HUES6 (cell line): ENCODE measurements at regions not wholly inside any gene's neighbourhood (a gene's known extent, or its start where the extent isn't known, plus 50 kb on each side); places are given as distances from the start of the nearest gene placed in this dataset.
"Not testable (repeated sequence)": the region's sequence is repeated elsewhere in the genome, so short reads cannot be mapped to it uniquely, and the experiment has no call there.

ENCODE experiments used
- H3K27ac ChIP-seq: 2 replicates; pipeline ENCODE4 v1.7.0; 2013; ENCODE audit warnings: low read depth, mild to moderate bottlenecking, low read length, inconsistent platforms
- H3K27me3 ChIP-seq: 2 replicates; pipeline ENCODE4 v1.6.1; 2013; ENCODE audit warnings: low read length; ENCODE audit not compliant: control insufficient read depth, insufficient read depth
- H3K36me3 ChIP-seq: 2 replicates; pipeline ENCODE4 v1.6.1; 2013; ENCODE audit warnings: low read length; ENCODE audit not compliant: control insufficient read depth, insufficient read depth
- H3K4me1 ChIP-seq: 2 replicates; pipeline ENCODE4 v1.6.1; 2013; ENCODE audit warnings: low read length; ENCODE audit not compliant: control insufficient read depth, insufficient read depth
- H3K4me3 ChIP-seq: 2 replicates; pipeline ENCODE4 v1.5.1; 2013; ENCODE audit warnings: low read depth, low read length
- H3K9ac ChIP-seq: one replicate; pipeline ENCODE4 v1.6.1; 2013; ENCODE audit warnings: mild to moderate bottlenecking, low read length
- H3K9me3 ChIP-seq: 2 replicates; pipeline ENCODE4 v1.6.1; 2013; ENCODE audit warnings: low read depth, low read length; ENCODE audit not compliant: control insufficient read depth, insufficient read depth

GRCh38 chr13:81907787-81908372 is 1567.0 kb upstream of the SPRY2 start:
- Histone ChIP-seq H3K9me3 (no peaks in the 10 kb centered on the region), H3K4me1 (no peaks in the 10 kb centered on the region), H3K36me3 (no peaks in the 10 kb centered on the region), H3K27ac (no peak overlapping the region), H3K27me3 (no peaks in the 10 kb centered on the region), H3K9ac (no peak overlapping the region), H3K4me3 (no peak overlapping the region)

- no peaks in the 10 kb centered on the region; the same call in 1 of the 2 replicates for H3K36me3 ChIP-seq
- no peak overlapping the region for H3K9ac ChIP-seq
- H3K27ac ChIP-seq, result no peak overlapping the region
- peaks cover 33% of the 10 kb centered on the region for H3K9me3 ChIP-seq
- no peaks in the 10 kb centered on the region for H3K27me3 ChIP-seq
- H3K4me3 ChIP-seq, result no peak overlapping the region
- no peaks in the 10 kb centered on the region for H3K4me1 ChIP-seq
Observed at GRCh38 chr13:81888855-81889254, 1547.9 kb upstream of the SPRY2 start.

- peak overlapping the region; percentile 82 for H3K9ac ChIP-seq
- no peaks in the 10 kb centered on the region for H3K27me3 ChIP-seq
- peak overlapping the region; percentile 94 for H3K27ac ChIP-seq
- peaks cover 8% of the 10 kb centered on the region; the same call in 1 of the 2 replicates for H3K36me3 ChIP-seq
- H3K4me3 ChIP-seq, result peak overlapping the region; percentile 40
- no peaks in the 10 kb centered on the region for H3K9me3 ChIP-seq
- H3K4me1 ChIP-seq, result peaks cover 51% of the 10 kb centered on the region
Observed at GRCh38 chr13:81874681-81875661, 1534.0 kb upstream of the SPRY2 start.

GRCh38 chr13:81874253-81874652 is 1533.3 kb upstream of the SPRY2 start:
- H3K9me3 ChIP-seq, result no peaks in the 10 kb centered on the region
- H3K4me3 ChIP-seq, result peak overlapping the region; percentile 40
- peak overlapping the region; percentile 82 for H3K9ac ChIP-seq
- H3K27ac ChIP-seq, result peak overlapping the region; percentile 94; the same call in 1 of the 2 replicates
- peaks cover 51% of the 10 kb centered on the region for H3K4me1 ChIP-seq
- no peaks in the 10 kb centered on the region for H3K27me3 ChIP-seq
- peaks cover 3% of the 10 kb centered on the region; the same call in 1 of the 2 replicates for H3K36me3 ChIP-seq

GRCh38 chr13:81872581-81872980 is 1531.7 kb upstream of the SPRY2 start:
- Histone ChIP-seq H3K27me3 (no peaks in the 10 kb centered on the region), H3K36me3 (no peaks in the 10 kb centered on the region), H3K9ac (peak overlapping the region; percentile 71), H3K4me3 (no peak overlapping the region), H3K27ac (peak overlapping the region; percentile 94), H3K9me3 (0 out of 2 replicates have a peak, but pooled peaks cover 6% of the 10 kb centered on the region), H3K4me1 (peaks cover 51% of the 10 kb centered on the region)

- Histone ChIP-seq H3K4me1 (peaks cover 45% of the 10 kb centered on the region), H3K27ac (peak overlapping the region; percentile 94; the same call in 1 of the 2 replicates), H3K9ac (peak overlapping the region; percentile 71)
- H3K9me3 ChIP-seq, H3K36me3 ChIP-seq, H3K27me3 ChIP-seq, H3K4me3 ChIP-seq: not testable (repeated sequence)
Observed at GRCh38 chr13:81871751-81872325, 1530.9 kb upstream of the SPRY2 start.

GRCh38 chr13:81848291-81848690 is 1507.4 kb upstream of the SPRY2 start:
- Histone ChIP-seq H3K9ac (no peak overlapping the region), H3K4me1 (peaks cover 14% of the 10 kb centered on the region; the same call in 1 of the 2 replicates), H3K27ac (no peak overlapping the region), H3K27me3 (no peaks in the 10 kb centered on the region), H3K36me3 (no peaks in the 10 kb centered on the region), H3K4me3 (no peak overlapping the region), H3K9me3 (no peaks in the 10 kb centered on the region)

GRCh38 chr13:81846771-81847170 is 1505.8 kb upstream of the SPRY2 start:
- peaks cover 14% of the 10 kb centered on the region; the same call in 1 of the 2 replicates for H3K4me1 ChIP-seq
- H3K4me3 ChIP-seq, result no peak overlapping the region
- H3K27ac ChIP-seq, result no peak overlapping the region
- H3K27me3 ChIP-seq, result no peaks in the 10 kb centered on the region
- no peaks in the 10 kb centered on the region for H3K9me3 ChIP-seq
- no peaks in the 10 kb centered on the region for H3K36me3 ChIP-seq
- no peak overlapping the region for H3K9ac ChIP-seq

- H3K27ac ChIP-seq, result no peak overlapping the region
- H3K9ac ChIP-seq, result no peak overlapping the region
- H3K4me3 ChIP-seq, result no peak overlapping the region
Observed at GRCh38 chr13:81821259-81821658, 1480.3 kb upstream of the SPRY2 start.

GRCh38 chr13:81800433-81800832 is 1459.5 kb upstream of the SPRY2 start:
- Histone ChIP-seq H3K27ac (no peak overlapping the region), H3K4me3 (no peak overlapping the region), H3K9me3 (no peaks in the 10 kb centered on the region; the same call in 1 of the 2 replicates), H3K4me1 (no peaks in the 10 kb centered on the region), H3K36me3 (no peaks in the 10 kb centered on the region), H3K9ac (no peak overlapping the region), H3K27me3 (no peaks in the 10 kb centered on the region)

More at GRCh38 chr13:81821259-81821658, 1480.3 kb upstream of the SPRY2 start:
- H3K27me3 ChIP-seq, result no peaks in the 10 kb centered on the region
- H3K9me3 ChIP-seq, result peaks cover 8% of the 10 kb centered on the region
- no peaks in the 10 kb centered on the region for H3K36me3 ChIP-seq
- no peaks in the 10 kb centered on the region for H3K4me1 ChIP-seq
